Heart left ventricle (tissue), 16 donors: ENCODE measurements at regions not wholly inside any gene's neighbourhood (a gene's known extent, or its start where the extent isn't known, plus 50 kb on each side); places are given as distances from the start of the nearest gene placed in this dataset.
A peak's percentile ranks its signal among the peaks of the same experiment; 100 is the strongest.

Experiments
- ATAC-seq, 4 donors: fragments of 200-7000 bp; cut with Tn5 transposase; one replicate each; pipeline ENCODE4 v1.9.1; 2020 to 2022; ENCODE audit warnings: moderate library complexity in 4 of 4, mild to moderate bottlenecking in 3 of 4, moderate number of reproducible peaks in 1 of 4
- DNase-seq, 5 donors: peaks; one replicate each; pipeline ENCODE4 v3.0.0-alpha.2; 2020
- H3K27ac ChIP-seq, 12 donors: fragments of 200-600 bp; sonication (generic) in 4 of 12; one replicate each; pipeline versions ENCODE4 v1.5.0 to v1.8.0; 2016 to 2022; ENCODE audit warnings: mild to moderate bottlenecking in 2 of 12
- H3K27me3 ChIP-seq, 9 donors: fragments of 200-600 bp; sonication (generic) in 2 of 9; one replicate each; pipeline versions ENCODE4 v1.5.1 to v1.8.0; 2016 to 2022; ENCODE audit warnings: mild to moderate bottlenecking in 3 of 9
- H3K36me3 ChIP-seq, 9 donors: fragments of 200-600 bp; sonication (generic) in 2 of 9; one replicate each; pipeline versions ENCODE4 v1.5.0 to v1.8.0; 2018 to 2022; ENCODE audit warnings: mild to moderate bottlenecking in 2 of 9
- H3K4me1 ChIP-seq, 12 donors: fragments of 200-600 bp; sonication (generic) in 4 of 12; one replicate each; pipeline versions ENCODE4 v1.5.0 to v1.8.0; 2016 to 2022; ENCODE audit warnings: mild to moderate bottlenecking in 3 of 12
- H3K4me3 ChIP-seq, 12 donors: fragments of 200-600 bp; sonication (generic) in 4 of 12; one replicate each; pipeline versions ENCODE4 v1.5.0 to v1.8.0; 2017 to 2022; ENCODE audit warnings: mild to moderate bottlenecking in 9 of 12, moderate library complexity in 4 of 12
- H3K9me3 ChIP-seq, 12 donors: fragments of 200-600 bp; sonication (generic) in 4 of 12; one replicate each; pipeline versions ENCODE4 v1.5.0 to v1.8.0; 2016 to 2022; ENCODE audit warnings: mild to moderate bottlenecking in 1 of 12
- POLR2A ChIP-seq, 2 donors: fragments of 450-650 bp; IDR thresholded peaks; one replicate each; pipeline ENCODE4 v1.6.1; 2017; ENCODE audit warnings: antibody characterized with exemption in 2 of 2, mild to moderate bottlenecking in 2 of 2, moderate library complexity in 2 of 2
- WGBS, 4 donors: extraction: QIAGEN DNeasy Blood & Tissue Kit in 2 of 4; methylation state at CpG; one replicate each; pipeline versions ENCODE4 v1.1.5 to v1.1.7; 2013 to 2018; 5-methylcytosine and 5-hydroxymethylcytosine counted together
- intact Hi-C, 10 donors: fragments of 100-400 bp; cut with DNase I; formaldehyde crosslinking; loops; one replicate each; pipeline versions ENCODE4 v1.11.1 to v1.14.2; 2022
- TF ChIP-seq, protein P1 (sequence below), 12 donors: fragments of 200-600 bp; sonication (generic) in 4 of 12; IDR thresholded peaks; one replicate each; pipeline versions ENCODE4 v1.5.0 to v1.8.0; 2018 to 2022; ENCODE audit warnings: antibody characterized with exemption in 12 of 12, mild to moderate bottlenecking in 5 of 12
- donor health status: ischemic (EF 13 %, LVEDD 7.1; RV severe dilation, severe dysfunction).
- donor health status: healthy with polysubstance abuse.
- donor health status: DM: no; HTN: yes; CAD: no.
- donor health status: DM: no; HTN: no; CAD: no.
- donor health status: ischemic (EF 25% LVEDD 6.9; RV normal size, moderate dysfunction).
- donor health status: ischemic (EF 25% LVEDD 5.7; RV mildly dilated, moderate dysfunction).
- donor health status: healthy.
- donor health status: DM: yes; HTN: yes; CAD: no.
- donor health status: ischemic (EF 35%, LVEDD 5.7; RV mildly dilated, moderate dysfunction).
- donor health status: nonischemic (EF 11% LVEDD 7.7; RV severe dilation, severe dysfunction).
- donor health status: DM: yes; HTN: yes; CAD: no.
- donor health status: PGD.
- donor health status: ischemic (EF 29% LVEDD 5.4; RV normal size, mild dysfunction).
- donor health status: nonischemic (EF 23%, LVEDD 6.1; RV moderate dilation, normal function).

DNA sequence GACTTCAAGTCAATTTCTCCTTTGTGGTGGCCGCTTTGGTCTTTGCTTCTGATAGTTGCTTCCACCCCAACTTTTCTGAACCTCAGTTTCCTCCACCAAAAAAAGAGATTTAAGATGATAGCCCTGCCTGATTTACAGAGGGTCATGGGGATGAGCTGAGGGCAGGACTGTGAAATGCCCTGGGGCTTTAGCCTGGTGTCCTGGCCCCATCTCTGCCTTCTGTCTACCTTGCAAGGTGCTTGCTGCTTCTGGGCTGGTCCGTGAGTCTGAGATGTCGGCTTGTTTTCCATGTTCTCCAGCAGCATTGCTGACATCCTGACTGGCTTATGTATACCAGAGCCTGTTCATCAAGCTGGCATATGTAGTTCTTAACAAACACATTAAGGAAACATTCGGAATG lies 191.9 kb upstream of the MPHOSPH6 start:
- Histone ChIP-seq H3K27ac (no peak overlapping the region), H3K4me3 (no peak overlapping the region), H3K9me3 (no peaks in the 10 kb centered on the region), H3K36me3 (no peaks in the 10 kb centered on the region), H3K27me3 (no peaks in the 10 kb centered on the region), H3K4me1 (no peaks in the 10 kb centered on the region)
- TF ChIP-seq, protein P1, sequence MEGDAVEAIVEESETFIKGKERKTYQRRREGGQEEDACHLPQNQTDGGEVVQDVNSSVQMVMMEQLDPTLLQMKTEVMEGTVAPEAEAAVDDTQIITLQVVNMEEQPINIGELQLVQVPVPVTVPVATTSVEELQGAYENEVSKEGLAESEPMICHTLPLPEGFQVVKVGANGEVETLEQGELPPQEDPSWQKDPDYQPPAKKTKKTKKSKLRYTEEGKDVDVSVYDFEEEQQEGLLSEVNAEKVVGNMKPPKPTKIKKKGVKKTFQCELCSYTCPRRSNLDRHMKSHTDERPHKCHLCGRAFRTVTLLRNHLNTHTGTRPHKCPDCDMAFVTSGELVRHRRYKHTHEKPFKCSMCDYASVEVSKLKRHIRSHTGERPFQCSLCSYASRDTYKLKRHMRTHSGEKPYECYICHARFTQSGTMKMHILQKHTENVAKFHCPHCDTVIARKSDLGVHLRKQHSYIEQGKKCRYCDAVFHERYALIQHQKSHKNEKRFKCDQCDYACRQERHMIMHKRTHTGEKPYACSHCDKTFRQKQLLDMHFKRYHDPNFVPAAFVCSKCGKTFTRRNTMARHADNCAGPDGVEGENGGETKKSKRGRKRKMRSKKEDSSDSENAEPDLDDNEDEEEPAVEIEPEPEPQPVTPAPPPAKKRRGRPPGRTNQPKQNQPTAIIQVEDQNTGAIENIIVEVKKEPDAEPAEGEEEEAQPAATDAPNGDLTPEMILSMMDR (IDR thresholded peaks at IDR 0.05): no peak
- 80 to 91% (median 88%) methylated on average over 4 of the region's 4 CpGs for WGBS, 4 donors
- no peak for ATAC-seq
- DNase-seq: no peak
- intact Hi-C loops: loop anchor here in 2 of 10 donors (10.0 kb wide), 2 partner anchors 93 to 223 kb away; no protein-coding TSS in a partner anchor

DNA sequence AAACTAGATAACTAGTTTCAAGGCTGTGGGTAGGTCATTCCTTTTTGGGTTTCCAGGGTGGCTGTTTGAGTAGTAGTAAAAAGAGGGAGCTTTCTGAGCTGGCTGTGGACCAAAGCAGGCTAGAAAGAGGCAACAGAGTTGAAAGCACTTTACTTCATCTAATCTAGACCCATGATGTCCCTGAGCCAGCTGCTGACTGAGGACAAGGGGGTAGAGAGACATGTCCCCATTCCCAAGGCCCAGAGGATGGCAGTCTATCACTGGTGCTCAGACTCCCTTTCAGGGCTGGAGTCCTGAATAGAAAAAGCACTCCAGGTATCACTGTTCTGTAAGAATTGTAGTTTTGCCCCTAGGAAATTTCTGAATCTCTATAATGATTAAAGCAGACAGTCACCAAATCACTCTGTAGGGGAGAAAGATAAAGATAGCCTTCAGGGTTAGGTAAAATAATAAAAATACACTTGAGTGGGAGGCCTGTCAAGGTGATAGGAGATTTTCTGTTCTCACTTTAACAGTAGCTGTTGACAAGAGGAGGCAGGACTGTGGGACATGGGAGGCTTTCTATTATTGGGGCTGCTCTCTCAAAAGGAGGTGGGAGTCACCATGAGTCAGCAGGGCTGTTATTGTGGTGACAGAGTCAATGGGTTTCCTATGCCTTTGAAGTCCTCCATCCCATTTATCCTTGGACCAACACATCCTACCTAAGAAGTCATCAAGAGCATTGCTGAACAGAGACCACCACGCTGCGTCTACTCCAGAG lies 190.2 kb upstream of the MPHOSPH6 start:
- Histone ChIP-seq H3K4me1 (no peaks in the 10 kb centered on the region), H3K36me3 (no peaks in the 10 kb centered on the region), H3K27me3 (no peaks in the 10 kb centered on the region), H3K9me3 (no peaks in the 10 kb centered on the region), H3K4me3 (no peak overlapping the region), H3K27ac (no peak overlapping the region)
- 80 to 97% (median 82%) methylated on average over 2 of the region's 2 CpGs for WGBS, 4 donors
- ATAC-seq (peak in 2 of 4 donors; percentile 54 to 65), DNase-seq (no peak)
- intact Hi-C loops: loop anchor here in 2 of 10 donors (10.0 kb wide), 2 partner anchors 95 to 225 kb away; no protein-coding TSS in a partner anchor
- TF ChIP-seq POLR2A (IDR thresholded peaks at IDR 0.05): no peak
- TF ChIP-seq, protein P1 (IDR thresholded peaks at IDR 0.05): no peak

DNA sequence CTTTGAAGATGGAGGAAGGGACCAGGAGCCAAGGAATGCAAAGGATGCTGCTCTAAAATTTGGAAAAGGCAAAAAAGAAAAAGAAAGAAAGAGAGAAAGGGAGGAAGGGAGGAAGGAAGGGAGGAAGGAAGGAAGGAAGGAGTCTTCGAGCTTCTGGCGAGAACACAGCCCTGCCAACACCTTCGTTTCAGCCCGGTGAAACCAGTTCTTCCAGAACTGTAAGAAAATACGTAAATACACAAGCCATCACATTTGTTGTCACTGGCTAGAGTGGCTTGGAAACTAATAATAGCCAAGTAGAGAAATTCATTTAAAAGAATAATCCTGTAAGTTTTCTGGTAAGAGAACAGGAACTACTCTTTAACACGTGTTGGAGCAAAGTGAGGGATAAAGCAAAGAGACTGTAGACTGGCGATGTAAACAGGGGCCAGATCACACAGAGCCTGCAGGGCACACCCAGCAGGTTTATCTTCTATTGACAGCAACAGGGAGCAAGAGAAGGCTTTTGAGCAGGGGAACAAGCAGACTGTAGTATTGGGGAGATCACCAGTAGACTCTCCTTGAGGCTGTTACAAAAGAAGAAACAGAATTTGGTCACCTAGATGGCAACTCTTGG lies 188.7 kb upstream of the MPHOSPH6 start:
- Histone ChIP-seq H3K9me3 (no peaks in the 10 kb centered on the region), H3K4me1 (no peaks in the 10 kb centered on the region), H3K27ac (no peak overlapping the region), H3K36me3 (no peaks in the 10 kb centered on the region), H3K4me3 (no peak overlapping the region), H3K27me3 (no peaks in the 10 kb centered on the region)
- DNase-seq (no peak), ATAC-seq (no peak)
- intact Hi-C loops: no loop called here
- TF ChIP-seq POLR2A (IDR thresholded peaks at IDR 0.05): no peak
- TF ChIP-seq, protein P1 (IDR thresholded peaks at IDR 0.05): no peak
- WGBS, 4 donors: 70 to 80% (median 74%) methylated on average over 7 of the region's 7 CpGs

DNA sequence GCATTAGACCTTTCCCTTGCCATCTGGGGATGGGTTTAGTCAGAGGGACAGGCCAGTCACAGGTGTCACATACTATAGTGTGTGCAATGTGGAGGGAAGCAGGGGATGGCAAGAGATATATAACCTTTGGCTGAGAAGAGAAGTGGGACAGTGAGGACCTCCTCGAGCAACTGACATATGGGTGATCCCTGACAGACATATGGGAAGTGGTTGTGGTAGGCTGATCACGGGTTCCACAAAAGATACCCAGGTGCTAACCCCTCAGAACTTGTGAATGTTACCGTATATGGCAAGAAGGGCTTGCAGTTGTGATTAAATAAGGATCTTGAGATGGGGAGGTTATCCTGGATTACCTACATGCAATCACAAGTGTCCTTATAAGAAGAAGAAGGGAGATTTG lies 188.1 kb upstream of the MPHOSPH6 start:
- intact Hi-C loops: no loop called here
- ATAC-seq: no peak
- 62 to 85% (median 78%) methylated on average over 3 of the region's 3 CpGs for WGBS, 4 donors

More for the DNA sequence above, 188.1 kb upstream of the MPHOSPH6 start:
- Histone ChIP-seq H3K27ac (no peak overlapping the region), H3K4me1 (no peaks in the 10 kb centered on the region), H3K27me3 (no peaks in the 10 kb centered on the region), H3K4me3 (no peak overlapping the region), H3K9me3 (no peaks in the 10 kb centered on the region), H3K36me3 (no peaks in the 10 kb centered on the region)
- TF ChIP-seq POLR2A (IDR thresholded peaks at IDR 0.05): no peak
- TF ChIP-seq, protein P1 (IDR thresholded peaks at IDR 0.05): no peak
- DNase-seq: no peak
